ENCODE measurements at regions not wholly inside any gene's neighbourhood (a gene's known extent, or its start where the extent isn't known, plus 50 kb on each side); places are given as distances from the start of the nearest gene placed in this dataset.

- TF ChIP-seq CTCF (IDR thresholded peaks at IDR 0.05) (no peak), POLR2A (IDR thresholded peaks at IDR 0.05) (no peak)
These were observed 122.1 kb upstream of the MLN start for GRCh38 chr6:33925936-33926335.
